NCI-H1092 treated with DMSO at 0.1 percent for 48 hours (cell line): ENCODE measurements at regions not wholly inside any gene's neighbourhood (a gene's known extent, or its start where the extent isn't known, plus 50 kb on each side); places are given as distances from the start of the nearest gene placed in this dataset.

Source experiments
- DNase-seq: peaks from one replicate; lab custom pipeline; 2025; lab: John Stamatoyannopoulos, UW

- no peak for DNase-seq
Measured at GRCh38 chrX:149992918-149993317, 54.6 kb upstream of the EOLA2 start.

- no peak for DNase-seq
Measured at GRCh38 chrX:149993989-149994388, 55.7 kb upstream of the EOLA2 start.

- DNase-seq, result no peak
Measured at GRCh38 chrX:149996515-149996914, 58.2 kb upstream of the EOLA2 start.

GRCh38 chrX:150005027-150005426 is 66.7 kb upstream of the EOLA2 start:
- no peak for DNase-seq

GRCh38 chrX:150007356-150007755 is 69.1 kb upstream of the EOLA2 start:
- DNase-seq, result no peak

- no peak for DNase-seq
Measured at GRCh38 chrX:150012647-150013381, 74.5 kb upstream of the EOLA2 start.

GRCh38 chrX:150014525-150014924 is 76.2 kb upstream of the EOLA2 start:
- DNase-seq, result no peak

- DNase-seq, result no peak
Measured at GRCh38 chrX:150017868-150018267, 79.6 kb upstream of the EOLA2 start.

- DNase-seq, result no peak
Measured at GRCh38 chrX:150018931-150019361, 80.7 kb upstream of the EOLA2 start.

- DNase-seq, result no peak
Measured at GRCh38 chrX:150028692-150029091, 90.4 kb upstream of the EOLA2 start.

- no peak for DNase-seq
Measured at GRCh38 chrX:150032742-150033141, 94.5 kb upstream of the EOLA2 start.

GRCh38 chrX:150034788-150035187 is 96.5 kb upstream of the EOLA2 start:
- no peak for DNase-seq

- no peak for DNase-seq
Measured at GRCh38 chrX:150035531-150035930, 97.2 kb upstream of the EOLA2 start.

- DNase-seq, result no peak
Measured at GRCh38 chrX:150036181-150036580, 97.9 kb upstream of the EOLA2 start.

- DNase-seq, result no peak
Measured at GRCh38 chrX:150036641-150037040, 98.3 kb upstream of the EOLA2 start.

- DNase-seq, result no peak
Measured at GRCh38 chrX:150037041-150037440, 98.8 kb upstream of the EOLA2 start.

- DNase-seq, result no peak
Measured at GRCh38 chrX:150038315-150038714, 100.0 kb upstream of the EOLA2 start.

GRCh38 chrX:150038986-150039599 is 100.8 kb upstream of the EOLA2 start:
- no peak for DNase-seq

- no peak for DNase-seq
Measured at GRCh38 chrX:150041208-150041607, 102.9 kb upstream of the EOLA2 start.

GRCh38 chrX:150044556-150044955 is 106.3 kb upstream of the EOLA2 start:
- no peak for DNase-seq

GRCh38 chrX:150047818-150048217 is 109.5 kb upstream of the EOLA2 start:
- DNase-seq, result no peak

GRCh38 chrX:150049647-150050046 is 111.4 kb upstream of the EOLA2 start:
- DNase-seq, result no peak

GRCh38 chrX:150050387-150050786 is 112.1 kb upstream of the EOLA2 start:
- no peak for DNase-seq

- no peak for DNase-seq
Measured at GRCh38 chrX:150051096-150051495, 112.8 kb upstream of the EOLA2 start.
